ENCODE measurements at regions not wholly inside any gene's neighbourhood (a gene's known extent, or its start where the extent isn't known, plus 50 kb on each side); places are given as distances from the start of the nearest gene placed in this dataset.

DNA sequence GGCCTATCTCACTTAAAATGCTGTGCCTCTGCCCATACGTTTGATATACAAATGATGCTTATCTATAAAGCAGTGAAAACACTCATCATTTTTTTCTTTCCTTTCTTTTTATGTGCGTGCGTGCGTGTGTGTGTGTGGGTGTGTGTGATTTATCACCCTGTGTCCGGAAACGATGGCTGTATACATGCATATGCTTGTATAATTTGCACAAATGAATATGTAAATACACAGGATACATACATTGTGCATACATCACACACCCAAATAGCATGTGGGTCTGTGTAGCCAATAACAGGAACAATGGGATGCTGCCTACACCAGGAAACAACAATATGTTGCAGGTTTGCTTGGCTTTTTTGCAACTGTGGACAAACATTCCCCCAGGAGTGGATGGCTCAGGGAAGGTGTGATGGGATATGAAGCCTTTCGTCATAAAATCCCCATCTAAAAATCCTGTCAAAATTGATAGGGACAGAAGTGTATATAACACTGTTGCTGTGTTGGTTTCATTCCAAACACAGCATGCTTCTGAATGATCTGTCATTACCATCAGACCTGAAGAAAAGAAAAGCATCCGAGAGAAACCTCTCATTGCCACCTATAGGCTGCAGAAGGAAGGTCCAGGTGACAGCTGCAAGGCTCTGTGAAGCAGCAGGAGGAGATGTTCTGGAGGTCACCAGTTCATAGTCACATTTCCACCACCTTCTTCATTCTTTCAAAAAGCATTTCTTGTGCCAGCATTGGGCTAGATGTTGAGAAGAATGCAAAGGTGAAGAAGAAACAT, 503.9 kb upstream of the NR2F2 start:
- no peak for DNase-seq

DNA sequence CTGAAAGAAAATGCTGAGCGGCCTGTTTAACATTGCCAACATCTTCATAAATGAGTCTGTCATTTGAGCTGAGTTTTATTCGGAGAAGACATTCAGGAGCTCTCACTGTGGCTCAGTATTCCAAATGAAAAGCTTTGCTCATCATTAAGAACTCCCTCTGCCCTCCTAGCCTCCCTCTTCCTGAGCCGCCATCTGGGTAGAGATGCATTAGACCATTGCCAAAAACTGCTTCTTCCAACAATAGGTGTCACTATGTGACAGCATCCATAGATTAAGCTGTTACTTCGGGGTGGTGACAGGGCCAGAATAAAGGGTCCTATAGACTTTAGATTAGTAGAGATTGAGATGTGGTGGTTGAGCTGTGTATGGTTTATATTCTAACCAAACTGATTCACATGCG, 501.4 kb upstream of the NR2F2 start:
- DNase-seq = no peak

DNA sequence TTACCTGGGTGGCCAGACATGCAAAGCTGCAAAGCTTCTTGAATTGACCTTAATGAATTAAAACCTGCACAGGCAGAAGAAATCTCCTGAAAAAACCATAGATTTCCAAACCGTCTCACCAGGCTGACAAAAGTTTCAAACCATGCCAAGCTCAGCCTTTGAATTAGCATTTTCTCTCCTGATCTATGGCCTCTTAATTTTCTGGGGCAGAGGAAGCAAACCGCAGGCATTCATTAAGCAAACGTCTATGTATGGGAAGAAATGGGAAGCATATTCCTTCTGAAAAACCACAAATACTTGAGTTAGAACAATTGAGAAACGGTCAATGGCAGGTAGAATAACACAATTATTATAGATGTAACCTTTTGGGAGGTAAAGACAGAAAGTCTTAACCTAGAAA, 500.2 kb upstream of the NR2F2 start:
- DNase-seq = no peak

DNA sequence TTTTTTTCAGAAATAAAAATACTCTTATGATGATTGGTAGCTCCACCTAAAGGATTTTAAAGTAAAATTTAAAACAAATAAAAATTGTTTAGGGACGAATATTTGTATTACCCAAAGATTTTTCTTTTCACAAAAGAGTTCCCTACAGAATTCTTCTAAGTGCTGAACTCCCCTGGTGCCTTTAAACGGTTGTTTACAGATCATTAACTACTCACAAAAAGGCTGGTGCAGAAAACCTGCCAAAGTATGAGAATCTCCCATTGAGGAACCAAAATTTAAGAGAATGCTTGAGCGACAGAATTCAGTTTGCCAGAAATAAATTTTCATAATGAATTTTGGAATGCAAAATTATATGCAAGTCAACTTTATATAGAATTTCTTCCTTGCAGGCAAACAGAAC, 497.8 kb upstream of the NR2F2 start:
- DNase-seq = no peak

DNA sequence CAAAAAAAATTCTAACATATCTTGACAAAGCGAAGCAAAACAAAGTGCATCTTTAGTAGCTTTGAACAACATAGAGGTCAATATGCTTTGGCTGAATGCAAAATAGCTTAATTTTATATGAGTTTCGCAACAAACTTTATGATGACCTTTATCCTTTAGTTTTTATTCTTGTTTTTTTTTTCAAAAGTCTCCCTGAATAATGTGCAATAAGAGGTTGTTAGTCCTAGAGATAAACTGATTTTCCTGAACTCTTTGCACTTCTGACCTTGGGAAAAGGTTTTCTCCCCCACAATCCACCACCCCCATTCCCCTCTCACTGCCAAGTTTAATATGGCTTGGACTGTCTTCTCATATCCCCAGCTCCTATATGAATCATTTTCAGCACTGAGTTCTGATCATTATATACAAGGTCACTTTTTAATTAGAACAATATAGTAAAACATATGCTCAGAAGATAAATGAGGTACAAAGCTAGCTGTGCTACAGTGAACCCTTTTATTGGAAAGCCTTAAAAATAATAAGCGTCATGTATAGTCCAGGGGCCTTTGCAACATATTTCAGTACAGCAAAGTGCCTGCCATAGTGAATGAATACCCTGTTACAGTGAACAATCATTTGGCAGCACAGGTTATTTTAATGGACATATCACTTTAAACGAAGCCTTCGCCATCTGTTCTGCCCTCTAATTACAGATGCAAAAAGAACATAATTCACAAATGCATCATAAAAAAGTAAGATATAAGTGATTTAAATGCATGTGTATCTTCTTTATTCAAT, 496.3 kb upstream of the NR2F2 start:
- no peak for DNase-seq

DNA sequence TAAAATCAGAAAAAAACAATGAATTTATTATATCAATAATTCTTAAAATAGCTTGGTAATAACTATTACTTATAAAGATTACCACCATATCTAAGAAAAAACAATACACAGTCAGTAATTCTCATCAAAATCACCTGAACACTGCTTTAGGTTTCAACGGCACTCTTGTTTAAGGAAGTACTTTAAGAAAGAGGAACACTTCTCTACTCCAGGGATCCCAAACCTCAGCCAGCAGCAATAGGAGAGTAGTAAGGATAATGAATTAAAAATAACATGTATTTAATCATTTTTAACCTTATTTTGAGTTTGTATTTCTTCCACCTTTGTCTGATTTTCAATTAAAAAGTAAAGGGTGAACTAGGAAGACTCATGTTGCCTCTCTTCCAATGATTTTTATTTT, 494.0 kb upstream of the NR2F2 start:
- no peak for DNase-seq

DNA sequence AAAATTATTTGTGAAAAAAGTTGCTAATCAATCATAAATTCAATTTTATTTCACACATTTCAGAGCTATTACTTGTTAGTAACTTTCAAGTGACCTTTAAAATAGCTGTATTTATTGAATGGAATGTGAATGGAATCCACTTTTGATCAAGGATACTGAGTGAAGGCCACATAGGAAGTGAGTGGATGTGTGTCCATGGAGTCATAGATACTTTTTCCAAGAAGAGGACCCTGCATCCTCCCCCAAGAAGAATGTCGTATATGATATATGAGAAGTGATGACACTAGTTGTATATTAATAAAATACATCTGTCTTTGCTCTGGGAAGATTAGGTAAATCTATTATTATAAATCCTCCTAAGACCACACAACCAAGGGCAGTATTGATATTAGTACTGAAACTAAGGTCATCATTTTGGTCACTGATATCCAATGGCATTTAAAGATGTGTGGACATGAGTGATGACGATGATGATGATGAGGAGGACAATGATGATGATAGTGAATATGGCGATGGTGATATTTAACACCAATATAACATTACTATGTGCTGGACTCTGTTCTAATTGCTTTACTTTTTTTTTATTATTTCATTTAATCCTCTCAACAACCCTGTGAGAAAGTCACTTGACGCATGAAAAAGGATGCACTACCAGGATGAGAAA, 493.0 kb upstream of the NR2F2 start:
- no peak for DNase-seq

DNA sequence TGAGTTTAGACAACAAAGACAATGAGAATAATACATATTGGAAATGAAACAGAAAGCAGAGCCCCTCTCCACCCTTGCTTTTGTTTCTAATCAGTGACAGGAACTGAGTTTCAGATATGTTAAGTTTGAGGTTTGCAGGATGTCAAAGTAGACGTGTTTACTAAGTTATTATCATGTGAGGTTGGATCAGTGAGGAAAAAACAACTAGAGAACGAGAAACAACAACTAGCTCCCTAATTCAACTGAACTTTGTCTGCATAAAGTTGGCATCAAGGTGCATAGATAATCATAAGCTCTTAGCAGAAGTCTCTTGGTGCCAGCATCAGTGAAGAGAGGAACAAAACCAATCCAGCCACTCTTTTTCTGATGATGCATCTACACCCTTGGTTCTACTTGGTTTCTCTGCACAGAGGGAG, 491.1 kb upstream of the NR2F2 start:
- DNase-seq = no peak

DNA sequence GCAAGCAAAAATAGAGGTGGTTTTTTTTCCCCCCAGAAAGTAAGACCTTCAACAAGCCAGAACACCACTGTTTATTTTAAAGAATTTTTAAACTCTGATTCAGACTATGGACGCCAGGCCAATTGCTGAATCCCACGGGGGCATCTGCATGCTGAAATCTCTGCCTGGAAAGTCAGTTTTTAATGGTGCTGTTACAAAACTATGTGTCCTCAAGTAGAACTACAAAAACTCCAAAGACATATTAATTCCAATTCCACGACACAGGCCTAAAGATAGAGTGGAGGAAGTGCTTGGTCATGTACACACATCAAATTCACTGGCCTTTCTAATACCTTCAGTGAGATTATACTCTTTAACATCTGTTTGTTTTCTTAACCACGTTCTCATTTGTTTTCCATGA, 490.5 kb upstream of the NR2F2 start:
- no peak for DNase-seq

DNA sequence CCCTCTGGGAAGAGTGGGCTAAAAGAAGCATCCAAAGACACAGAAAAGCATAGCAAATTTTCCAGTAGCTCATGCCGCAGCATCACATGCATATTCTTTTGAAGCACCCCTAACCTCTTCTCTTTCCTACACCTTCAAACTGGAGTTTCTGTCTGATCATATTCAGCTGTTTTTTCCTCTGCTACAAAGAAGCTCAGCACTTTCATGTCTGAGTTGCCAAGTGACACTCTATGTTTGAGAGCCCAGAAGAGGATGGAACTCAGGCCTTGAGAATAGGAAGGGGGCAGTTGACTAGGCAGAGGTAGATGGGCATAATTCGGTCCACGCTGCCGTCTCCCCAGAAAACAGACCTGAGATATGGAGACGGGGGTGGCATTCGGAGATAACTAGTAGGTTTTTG, 489.6 kb upstream of the NR2F2 start:
- DNase-seq = no peak

DNA sequence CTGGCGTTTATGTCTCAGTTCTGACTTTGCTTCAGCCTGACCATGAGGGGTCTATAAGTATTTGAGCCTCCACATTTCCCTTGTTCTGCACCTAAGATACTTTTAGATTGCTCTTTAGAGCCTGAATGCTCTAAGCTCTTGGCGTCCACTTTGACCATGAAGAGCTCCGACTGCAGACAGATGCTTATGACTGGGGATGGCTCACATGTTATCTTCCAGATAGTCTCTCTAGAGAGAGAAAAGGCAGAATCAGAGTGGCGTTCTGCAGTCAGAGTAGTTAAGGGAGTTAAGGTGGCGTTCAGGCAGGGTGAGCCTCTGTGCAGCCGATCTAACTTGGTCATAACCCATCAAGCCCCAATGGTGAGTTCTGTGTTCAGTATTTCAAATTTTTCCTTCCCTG, 487.9 kb upstream of the NR2F2 start:
- DNase-seq = no peak

DNA sequence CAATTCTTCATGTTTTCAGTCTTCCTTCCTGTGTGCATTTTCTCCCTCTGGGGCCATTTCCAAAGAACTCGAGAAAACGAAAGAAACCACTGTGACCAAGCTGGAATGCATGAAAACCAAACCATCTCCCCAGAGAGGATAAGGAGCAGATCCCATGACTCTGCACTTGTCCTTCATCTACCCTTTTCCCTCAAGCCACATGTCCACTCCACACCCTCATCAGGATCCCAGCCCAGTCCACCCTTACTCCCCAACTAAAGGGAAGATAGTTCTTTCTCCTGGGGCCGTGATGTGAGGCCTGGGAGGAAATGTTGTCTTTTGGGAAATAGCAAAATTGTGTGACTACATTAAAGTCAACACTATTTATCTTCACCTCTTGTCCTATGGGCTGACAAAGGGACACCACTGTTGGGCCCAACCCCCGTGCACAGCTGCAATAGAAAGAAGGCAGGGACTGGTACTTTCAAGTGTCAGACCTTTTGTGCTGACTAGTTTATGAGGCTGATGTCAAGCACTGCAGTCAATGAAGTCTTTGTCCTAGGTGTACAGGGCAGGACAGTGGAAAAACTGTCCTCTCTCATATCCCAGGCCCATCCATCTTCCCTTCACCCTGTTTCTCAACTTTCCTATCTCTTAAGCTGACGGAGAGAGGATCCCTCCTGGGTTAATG, 487.1 kb upstream of the NR2F2 start:
- no peak for DNase-seq

DNA sequence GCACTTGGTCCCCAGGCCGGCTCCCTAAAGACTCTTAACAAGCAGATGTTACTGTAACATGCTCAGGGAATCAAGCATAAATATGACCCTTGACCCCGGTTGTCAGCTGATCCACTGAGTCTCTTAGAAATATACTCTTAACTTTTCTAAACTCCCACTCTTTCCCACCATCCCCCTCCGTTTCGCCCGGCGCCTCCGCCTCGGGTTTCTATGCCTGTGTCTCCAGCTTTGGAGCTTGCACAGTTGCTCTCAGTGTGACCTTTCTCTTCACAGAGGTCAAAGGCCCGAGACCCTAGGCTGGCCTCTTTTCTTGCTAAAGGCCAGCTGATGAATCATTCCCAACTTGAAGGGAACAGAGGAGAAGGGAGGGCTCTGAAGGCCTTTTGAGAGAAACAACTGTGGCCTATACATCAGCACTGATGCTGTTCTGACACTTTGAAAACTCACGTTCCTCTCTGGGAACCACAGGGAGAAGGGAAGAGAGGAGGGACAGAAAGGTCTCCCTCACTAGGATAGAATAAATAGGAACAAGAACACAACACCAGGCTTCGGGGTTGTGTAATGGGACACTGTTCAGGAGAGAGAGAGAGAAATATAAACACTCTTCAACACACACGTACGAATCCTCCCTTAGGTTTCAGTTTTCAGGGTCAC, 484.5 kb upstream of the NR2F2 start:
- DNase-seq = no peak

DNA sequence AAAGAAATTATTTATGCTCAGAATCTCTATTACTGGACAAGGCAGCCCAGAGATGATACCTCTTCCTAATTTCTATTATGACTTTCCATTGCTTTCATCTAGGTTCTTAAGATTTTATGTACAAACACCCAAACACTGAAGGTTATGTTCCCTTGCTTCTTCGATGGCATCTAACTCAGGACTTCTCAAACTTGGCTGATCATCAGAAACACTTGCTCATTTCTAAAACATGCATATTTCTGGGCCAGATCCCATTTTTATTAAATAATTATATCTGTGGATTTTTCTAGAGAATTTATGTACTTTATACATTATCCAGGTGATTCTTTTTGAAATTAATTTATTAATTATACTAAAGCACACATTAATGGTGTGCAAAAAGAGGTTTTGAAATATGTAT, 482.4 kb upstream of the NR2F2 start:
- DNase-seq = no peak

DNA sequence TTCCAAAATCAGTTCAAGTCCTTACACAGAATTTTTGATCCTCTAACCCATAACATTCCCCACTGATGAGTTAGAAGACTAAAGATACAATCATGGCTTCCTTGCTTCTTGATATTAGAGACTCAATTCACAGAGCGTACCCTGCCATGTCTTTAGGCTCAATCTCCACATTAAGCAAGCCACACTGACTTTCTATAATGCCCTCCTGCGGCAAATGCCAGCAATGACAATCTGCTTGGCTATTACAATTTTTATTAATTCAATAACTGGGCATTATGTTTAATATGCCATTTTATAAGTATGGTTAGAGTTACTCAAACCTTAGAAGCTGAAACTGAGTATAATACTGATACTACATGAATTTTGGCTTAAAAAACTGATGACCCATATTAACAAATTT, 479.7 kb upstream of the NR2F2 start:
- DNase-seq = no peak

DNA sequence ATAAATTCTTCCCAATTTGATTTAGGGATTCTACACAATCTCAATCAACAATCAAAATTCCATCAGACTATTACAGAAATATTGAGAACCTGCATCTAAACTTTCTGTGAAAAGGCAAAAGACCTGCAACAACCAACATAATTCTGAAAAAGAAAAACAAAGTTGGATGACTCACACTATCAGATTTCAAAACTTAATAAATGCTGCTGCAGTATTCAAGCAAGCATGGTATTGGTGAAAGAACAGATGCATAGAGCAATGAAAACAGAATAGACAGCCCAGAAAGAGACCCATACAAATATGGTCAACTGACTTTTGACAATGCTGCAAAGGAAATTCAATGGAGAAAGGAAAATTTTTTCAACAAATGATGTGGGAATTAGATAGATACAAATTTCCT, 477.1 kb upstream of the NR2F2 start:
- no peak for DNase-seq

DNA sequence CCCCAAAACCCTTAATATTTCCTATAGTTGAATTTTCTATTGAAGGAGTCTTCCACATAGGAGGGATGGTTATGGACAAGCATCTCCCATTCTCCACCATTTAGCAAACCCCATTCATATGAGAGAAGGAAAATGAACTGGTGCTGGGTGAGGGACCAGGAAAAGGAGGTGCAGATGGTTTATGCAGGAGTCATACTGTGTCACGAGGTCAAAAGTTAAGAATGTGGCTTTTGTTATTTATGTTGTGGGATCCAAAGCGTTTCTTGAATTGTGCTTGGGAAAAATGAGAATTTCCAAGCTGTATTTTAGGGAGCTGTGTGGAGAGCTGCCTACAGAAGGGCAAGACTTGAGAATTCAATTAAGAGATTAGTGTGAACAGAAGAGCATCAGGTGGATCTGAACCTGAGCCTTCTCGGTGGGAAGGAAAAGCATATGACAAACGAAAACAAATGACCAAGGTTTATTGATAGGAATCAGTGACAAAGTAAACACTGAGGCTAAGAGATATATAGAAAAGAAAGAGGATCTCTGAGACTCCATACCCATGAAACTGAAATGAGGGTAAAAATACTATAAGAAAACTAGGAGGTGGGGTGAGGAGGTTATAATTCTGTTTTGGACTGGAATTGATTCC, 473.3 kb upstream of the NR2F2 start:
- DNase-seq = no peak

DNA sequence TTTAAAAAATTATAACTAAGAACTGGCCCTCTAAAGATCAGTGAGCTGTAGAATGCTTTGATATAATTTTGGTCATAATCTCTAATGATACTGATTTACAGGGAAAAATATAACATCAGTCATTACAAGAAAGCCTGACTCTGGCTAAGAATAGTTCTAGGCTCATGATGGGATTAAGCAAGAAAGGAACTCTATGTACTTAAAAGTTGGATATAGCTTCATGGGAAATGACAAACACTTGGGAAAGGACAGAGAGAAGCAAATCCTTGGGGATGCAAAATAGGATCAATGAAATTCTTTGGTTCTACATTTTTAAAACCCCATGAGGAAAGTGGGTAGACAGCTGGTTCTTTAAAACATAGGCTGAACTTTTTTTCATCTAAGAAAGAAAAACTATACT, 472.7 kb upstream of the NR2F2 start:
- DNase-seq = no peak

DNA sequence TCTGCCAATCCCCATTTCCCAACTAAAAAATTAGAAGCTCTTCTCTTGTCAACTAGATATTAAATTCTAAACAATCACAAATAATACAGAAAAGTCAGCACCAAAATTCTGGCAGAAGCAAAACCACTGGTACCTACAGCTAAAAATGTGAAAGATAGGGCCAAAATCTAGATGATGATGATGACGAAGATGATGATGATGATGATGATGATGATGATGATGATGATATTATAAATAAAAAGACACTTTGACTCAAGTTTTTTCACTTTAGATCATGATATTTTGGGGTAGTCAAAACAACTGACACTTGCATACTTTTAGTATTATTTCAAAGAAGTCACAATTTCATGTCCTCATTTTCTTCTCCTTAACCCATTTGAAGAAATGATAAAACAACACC, 470.1 kb upstream of the NR2F2 start:
- no peak for DNase-seq

DNA sequence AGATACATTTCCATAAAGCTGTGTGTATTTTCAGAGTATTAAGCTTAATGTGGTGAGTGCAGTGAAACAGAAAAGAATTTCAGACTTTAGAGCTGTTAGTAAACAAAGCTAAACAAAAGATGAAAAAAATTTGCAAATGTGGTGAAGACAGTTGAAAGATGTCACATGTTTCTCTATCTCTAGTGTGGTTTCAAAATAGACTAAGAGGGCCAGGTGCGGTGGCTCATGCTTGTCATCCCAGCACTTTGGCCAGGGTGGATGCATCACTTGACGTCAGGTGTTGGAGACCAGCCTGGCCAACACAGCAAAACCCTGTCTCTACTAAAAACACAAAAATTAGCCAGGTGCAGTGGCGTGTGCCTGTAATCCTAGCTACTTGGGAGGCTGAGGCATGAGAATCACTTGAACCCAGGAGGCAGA, 466.0 kb upstream of the NR2F2 start:
- no peak for DNase-seq

DNA sequence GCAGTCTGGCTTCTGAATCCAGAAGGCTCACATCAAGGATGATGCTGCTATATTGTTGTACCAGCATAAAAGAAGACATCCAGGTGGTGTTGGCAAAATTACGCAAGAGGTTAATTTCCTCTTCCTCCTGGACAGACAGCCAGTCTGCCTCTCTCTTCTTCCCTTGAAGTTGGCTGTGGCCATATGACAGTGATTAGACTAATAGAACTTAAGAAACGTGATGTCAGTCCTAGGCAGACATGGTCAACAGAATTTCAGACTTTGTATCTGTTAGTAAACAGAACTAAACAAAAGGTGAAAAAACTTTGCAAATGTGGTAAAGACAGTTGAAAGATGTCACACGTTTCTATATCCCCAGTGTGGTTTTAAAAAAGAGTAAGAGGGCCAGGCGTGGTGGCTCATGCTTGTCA, 465.2 kb upstream of the NR2F2 start:
- no peak for DNase-seq

DNA sequence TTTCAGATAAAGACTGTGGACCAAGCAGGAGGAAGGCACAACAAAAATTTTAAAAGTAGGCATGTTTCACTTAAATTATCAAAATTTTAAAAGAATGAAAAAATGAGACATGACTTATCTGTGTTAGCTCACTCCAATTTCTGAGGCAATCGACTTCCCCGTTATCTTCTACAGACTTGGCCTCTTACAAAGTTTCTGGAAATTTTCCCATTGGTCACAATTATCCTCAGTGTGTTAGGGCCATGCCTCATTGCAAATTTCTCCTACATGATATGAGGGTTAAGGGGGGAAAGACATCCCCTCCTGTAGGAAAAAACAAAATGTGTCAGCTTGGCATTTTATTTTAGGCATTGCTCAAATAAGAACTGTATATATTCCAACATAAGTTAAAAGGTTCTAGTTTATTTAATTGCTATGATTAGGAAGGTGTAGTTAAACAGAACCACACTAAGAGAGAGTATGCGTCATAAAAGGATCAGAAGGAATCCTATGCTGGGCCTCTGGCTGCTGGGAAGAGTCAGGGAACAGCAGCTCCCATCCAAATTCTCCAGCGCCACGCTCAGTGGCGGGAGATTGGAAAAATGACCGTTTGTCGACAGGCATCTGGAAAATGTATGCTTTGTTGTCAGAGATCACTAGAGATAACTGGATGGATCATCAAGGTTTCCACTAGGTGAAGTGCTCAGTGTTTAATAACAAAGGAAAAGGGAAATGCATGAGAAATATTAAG, 463.6 kb upstream of the NR2F2 start:
- no peak for DNase-seq
